OCI-LY1 (cell line): ENCODE measurements at regions not wholly inside any gene's neighbourhood (a gene's known extent, or its start where the extent isn't known, plus 50 kb on each side); places are given as distances from the start of the nearest gene placed in this dataset.

Experiments used
- CTCF ChIP-seq: fragments of 200-600 bp; sonication (generic), shearing (Covaris generic); IDR thresholded peaks from 2 replicates; pipeline ENCODE4 v1.5.1; 2017; ENCODE audit warnings: mild to moderate bottlenecking, antibody characterized with exemption, low read length, moderate library complexity, mixed read lengths
- EZH2 ChIP-seq: fragments of 200-600 bp; sonication (generic), shearing (Covaris generic); IDR thresholded peaks from 2 replicates; pipeline ENCODE4 v1.8.0; 2017; ENCODE audit warnings: borderline replicate concordance, mixed run types, mild to moderate bottlenecking, antibody characterized with exemption, low read length, moderate library complexity, mixed read lengths

GRCh38 chr7:57199252-57199651, 67.0 kb upstream of the ZNF479 start:
- TF ChIP-seq CTCF (no peak), EZH2 (no peak)
